ENCODE measurements at regions not wholly inside any gene's neighbourhood (a gene's known extent, or its start where the extent isn't known, plus 50 kb on each side); places are given as distances from the start of the nearest gene placed in this dataset.

- DNase-seq (ENCODE audit: low read depth in 1 of 2, low spot score in 1 of 2) (peak; percentile 21 to 30), ATAC-seq (peak in 1 of 2 experiments; percentile 58; a peak in 2 of 6 replicates), FAIRE-seq (no peak)
- H3K4me2 ChIP-seq = no peak overlapping the region
- H3K4me3 ChIP-seq = no peak overlapping the region
- ChIA-PET CTCF (interaction anchor here (0.5 to 7.1 kb wide), 13 partner anchors 9 to 206 kb away, joined by 3 to 43 read pairs (median 5); no protein-coding TSS in a partner anchor), POLR2A (no interaction called here)
- no peaks in the 10 kb centered on the region for H3K4me1 ChIP-seq
- 0% methylated on average over 4 of the region's 4 CpGs for WGBS (ENCODE audit: missing lambda C conversion rate)
- no peak for TF ChIP-seq HOXB5 (CRISPR knock-in tag; IDR thresholded peaks at IDR 0.05)
- peak; percentile 40; the same call in 2 of the 3 replicates for TF ChIP-seq CTCF (IDR thresholded peaks at IDR 0.05)
- no peak for TF ChIP-seq REST (IDR thresholded peaks at IDR 0.05)
- no peak for TF ChIP-seq FOXS1 (CRISPR knock-in tag; IDR thresholded peaks at IDR 0.05)
- TF ChIP-seq RAD21 (conservative IDR thresholded peaks at IDR 0.05 in 1 of 2, IDR thresholded peaks at IDR 0.05 in 1 of 2) = peak in 1 of 2 experiments; percentile 43; a peak in 2 of 5 replicates
- no peak for TF ChIP-seq HDAC2 (IDR thresholded peaks at IDR 0.05)
- no peak for TF ChIP-seq HEYL (CRISPR knock-in tag; IDR thresholded peaks at IDR 0.05)
- TF ChIP-seq MAFK (IDR thresholded peaks at IDR 0.05; ENCODE audit: partially characterized antibody) = no peak
- no peak for TF ChIP-seq TFCP2L1 (CRISPR knock-in tag; IDR thresholded peaks at IDR 0.05)
- TF ChIP-seq JUN (IDR thresholded peaks at IDR 0.05) = no peak
- no peak for TF ChIP-seq NR3C1 (IDR thresholded peaks at IDR 0.05)
- 0 out of 3 replicates have a peak, but pooled peaks have one; percentile 24 for TF ChIP-seq SMC3 (IDR thresholded peaks at IDR 0.05)
- TF ChIP-seq MYC (IDR thresholded peaks at IDR 0.05; ENCODE audit: borderline replicate concordance, low read length) = no peak
- no peak for TF ChIP-seq PBX3 (IDR thresholded peaks at IDR 0.05)
- no peak for TF ChIP-seq RNF2 (IDR thresholded peaks at IDR 0.05; ENCODE audit: borderline replicate concordance, low read depth)
- no peak overlapping the region for H3K27ac ChIP-seq
- H3K9me3 ChIP-seq = no peaks in the 10 kb centered on the region
Measured at GRCh38 chr20:60262967-60263603, 304.9 kb downstream of the CDH26 start.

- no peak for FAIRE-seq
- ATAC-seq = no peak
- ChIA-PET POLR2A (interaction anchor here (0.5 kb wide), 1 partner anchor 9 kb away, joined by 6 read pairs; no protein-coding TSS in a partner anchor), CTCF (interaction anchor here (0.9 to 7.1 kb wide), 9 partner anchors 8 to 207 kb away, joined by 3 to 43 read pairs (median 5); no protein-coding TSS in a partner anchor)
- H3K4me2 ChIP-seq = no peak overlapping the region
- H3K9me3 ChIP-seq = no peaks in the 10 kb centered on the region
- no peak overlapping the region for H3K27ac ChIP-seq
- no peak for DNase-seq (ENCODE audit: low read depth in 1 of 2, low spot score in 1 of 2)
- H3K4me1 ChIP-seq = no peaks in the 10 kb centered on the region
- H3K4me3 ChIP-seq = no peak overlapping the region
- TF ChIP-seq KDM1A (IDR thresholded peaks at IDR 0.05; ENCODE audit: low read depth) (no peak), USF2 (IDR thresholded peaks at IDR 0.05) (no peak)
- 15% methylated on average over 18 of the region's 18 CpGs for WGBS (ENCODE audit: missing lambda C conversion rate)
Measured at GRCh38 chr20:60263725-60264709, 305.8 kb downstream of the CDH26 start.
